ENCODE measurements at regions not wholly inside any gene's neighbourhood (a gene's known extent, or its start where the extent isn't known, plus 50 kb on each side); places are given as distances from the start of the nearest gene placed in this dataset.

GRCh38 chr9:134556531-134557068 is 85.0 kb upstream of the COL5A1 start:
- H3K27me3 Mint-ChIP-seq (ENCODE audit: insufficient read depth, low read depth), result peaks cover 7% of the 10 kb centered on the region

DNA sequence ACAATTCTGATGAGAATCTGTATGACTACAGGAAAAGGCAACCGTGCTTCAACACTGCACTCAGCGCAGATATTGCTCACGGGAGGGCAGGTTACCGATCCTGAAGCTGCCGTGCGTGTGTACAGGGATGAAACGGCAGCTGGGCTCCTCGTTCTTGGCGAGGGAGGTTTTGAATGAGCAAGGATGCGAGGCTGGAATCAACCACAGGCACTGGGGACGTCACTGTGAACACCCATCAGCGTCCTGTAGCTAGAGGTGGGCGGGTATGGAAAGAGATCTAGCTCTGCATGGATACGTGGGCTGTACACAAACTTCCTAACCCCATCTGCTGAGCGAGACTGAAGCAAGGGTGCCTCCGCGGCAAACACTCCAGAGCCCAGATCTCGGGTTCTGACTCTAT is 84.3 kb upstream of the COL5A1 start:
- H3K36me3 Mint-ChIP-seq, result no peaks in the 10 kb centered on the region
- peaks cover 2% of the 10 kb centered on the region for H3K4me1 Mint-ChIP-seq
- no peak overlapping the region for H3K9ac ChIP-seq
- H3K27ac Mint-ChIP-seq, result peak overlapping the region; percentile 54
- no peaks in the 10 kb centered on the region for H3K79me2 ChIP-seq (ENCODE audit: low read depth)
- no peaks in the 10 kb centered on the region for H3K9me3 ChIP-seq (ENCODE audit: low read depth)
- H3K27me3 Mint-ChIP-seq (ENCODE audit: insufficient read depth, low read depth), result peaks cover 7% of the 10 kb centered on the region
- H3K9me3 Mint-ChIP-seq, result no peaks in the 10 kb centered on the region
- DNase-seq (ENCODE audit: low spot score), result no peak
- no peaks in the 10 kb centered on the region for H3K4me1 ChIP-seq
- H3K27me3 ChIP-seq, result no peaks in the 10 kb centered on the region
- no peak overlapping the region for H2AFZ ChIP-seq (replicated peaks)
- H3K4me3 Mint-ChIP-seq, result no peak overlapping the region
- H3K27ac ChIP-seq, result no peak overlapping the region
- TF ChIP-seq CTCF (IDR thresholded peaks at IDR 0.05) (no peak), EZH2phosphoT487 (IDR thresholded peaks at IDR 0.05) (no peak), EZH2 (IDR thresholded peaks at IDR 0.05) (no peak)
- H4K20me1 ChIP-seq (ENCODE audit: low read depth), result no peaks in the 10 kb centered on the region
- H3K36me3 ChIP-seq, result no peaks in the 10 kb centered on the region
- no peaks in the 10 kb centered on the region for H3F3A ChIP-seq (ENCODE audit: low read depth)
- H3K4me2 ChIP-seq, result no peak overlapping the region
- no peak overlapping the region for H3K4me3 ChIP-seq

More at GRCh38 chr9:134556531-134557068, 85.0 kb upstream of the COL5A1 start:
- H3K4me1 Mint-ChIP-seq, result peaks cover 5% of the 10 kb centered on the region
- H3K27ac ChIP-seq, result no peak overlapping the region
- H3K36me3 Mint-ChIP-seq, result no peaks in the 10 kb centered on the region
- no peak overlapping the region for H3K4me3 Mint-ChIP-seq
- H3K4me3 ChIP-seq, result no peak overlapping the region
- H3K9ac ChIP-seq, result no peak overlapping the region
- no peaks in the 10 kb centered on the region for H3F3A ChIP-seq (ENCODE audit: low read depth)
- H3K79me2 ChIP-seq (ENCODE audit: low read depth), result no peaks in the 10 kb centered on the region
- no peaks in the 10 kb centered on the region for H4K20me1 ChIP-seq (ENCODE audit: low read depth)
- H3K4me2 ChIP-seq, result no peak overlapping the region
- no peak for TF ChIP-seq CTCF (IDR thresholded peaks at IDR 0.05)
- TF ChIP-seq EZH2 (IDR thresholded peaks at IDR 0.05), result no peak
- TF ChIP-seq EZH2phosphoT487 (IDR thresholded peaks at IDR 0.05), result no peak
- H3K4me1 ChIP-seq, result no peaks in the 10 kb centered on the region
- H3K36me3 ChIP-seq, result no peaks in the 10 kb centered on the region
- H3K9me3 ChIP-seq (ENCODE audit: low read depth), result no peaks in the 10 kb centered on the region
- no peak for DNase-seq (ENCODE audit: low spot score)
- no peaks in the 10 kb centered on the region for H3K9me3 Mint-ChIP-seq
- H3K27ac Mint-ChIP-seq, result no peak overlapping the region
- no peak overlapping the region for H2AFZ ChIP-seq (replicated peaks)
- H3K27me3 ChIP-seq, result no peaks in the 10 kb centered on the region

GRCh38 chr9:134558124-134558905 is 83.3 kb upstream of the COL5A1 start:
- no peak for DNase-seq (ENCODE audit: low spot score)
- Histone ChIP-seq H2AFZ (replicated peaks) (no peak overlapping the region), H3K9me3 (ENCODE audit: low read depth) (no peaks in the 10 kb centered on the region), H3K79me2 (ENCODE audit: low read depth) (no peaks in the 10 kb centered on the region), H4K20me1 (ENCODE audit: low read depth) (no peaks in the 10 kb centered on the region), H3K4me2 (no peak overlapping the region), H3K4me3 (no peak overlapping the region), H3K36me3 (no peaks in the 10 kb centered on the region), H3K9ac (no peak overlapping the region), H3K27me3 (no peaks in the 10 kb centered on the region), H3K4me1 (no peaks in the 10 kb centered on the region), H3K27ac (no peak overlapping the region), H3F3A (ENCODE audit: low read depth) (no peaks in the 10 kb centered on the region)
- Mint-ChIP-seq H3K4me1 (peaks cover 2% of the 10 kb centered on the region), H3K36me3 (no peaks in the 10 kb centered on the region), H3K27ac (no peak overlapping the region), H3K4me3 (no peak overlapping the region), H3K27me3 (ENCODE audit: insufficient read depth, low read depth) (peaks cover 7% of the 10 kb centered on the region), H3K9me3 (peaks cover 7% of the 10 kb centered on the region)
- TF ChIP-seq EZH2phosphoT487 (IDR thresholded peaks at IDR 0.05), result no peak
- no peak for TF ChIP-seq EZH2 (IDR thresholded peaks at IDR 0.05)

DNA sequence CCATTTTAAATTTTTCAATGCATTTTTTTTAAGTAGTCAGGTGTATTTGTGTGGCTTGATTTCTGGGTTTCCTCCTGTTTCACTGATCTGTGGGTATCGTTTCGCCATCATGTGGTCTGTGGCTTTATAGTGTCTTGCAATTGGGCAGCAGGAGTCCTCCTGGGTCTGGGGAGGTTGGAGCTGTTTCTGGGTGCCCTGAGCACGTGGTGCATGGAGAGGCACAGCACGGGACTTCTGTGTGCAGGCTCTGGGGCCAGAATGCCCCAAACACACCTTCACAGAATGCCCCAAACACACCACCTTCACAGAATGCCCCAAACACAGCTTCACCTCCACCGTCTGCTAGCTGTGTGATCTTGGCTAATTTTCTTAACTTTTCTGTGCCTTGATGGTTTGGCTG is 82.6 kb upstream of the COL5A1 start:
- peaks cover 9% of the 10 kb centered on the region for H3K9me3 Mint-ChIP-seq
- no peak for DNase-seq (ENCODE audit: low spot score)
- Histone ChIP-seq H2AFZ (replicated peaks) (no peak overlapping the region), H3K27ac (no peak overlapping the region), H3F3A (ENCODE audit: low read depth) (no peaks in the 10 kb centered on the region), H4K20me1 (ENCODE audit: low read depth) (no peaks in the 10 kb centered on the region), H3K4me2 (no peak overlapping the region), H3K9ac (no peak overlapping the region), H3K9me3 (ENCODE audit: low read depth) (no peaks in the 10 kb centered on the region), H3K27me3 (no peaks in the 10 kb centered on the region), H3K4me3 (no peak overlapping the region), H3K36me3 (no peaks in the 10 kb centered on the region), H3K79me2 (ENCODE audit: low read depth) (no peaks in the 10 kb centered on the region), H3K4me1 (no peaks in the 10 kb centered on the region)
- H3K27me3 Mint-ChIP-seq (ENCODE audit: insufficient read depth, low read depth), result peaks cover 5% of the 10 kb centered on the region
- H3K27ac Mint-ChIP-seq, result no peak overlapping the region
- no peak for TF ChIP-seq CTCF (IDR thresholded peaks at IDR 0.05)
- TF ChIP-seq EZH2phosphoT487 (IDR thresholded peaks at IDR 0.05), result no peak
- no peak for TF ChIP-seq EZH2 (IDR thresholded peaks at IDR 0.05)
- H3K4me1 Mint-ChIP-seq, result peaks cover 2% of the 10 kb centered on the region
- H3K4me3 Mint-ChIP-seq, result no peak overlapping the region
- no peaks in the 10 kb centered on the region for H3K36me3 Mint-ChIP-seq
